Right lobe of liver (tissue), 6 donors: ENCODE measurements at regions not wholly inside any gene's neighbourhood (a gene's known extent, or its start where the extent isn't known, plus 50 kb on each side); places are given as distances from the start of the nearest gene placed in this dataset.
A peak's percentile ranks its signal among the peaks of the same experiment; 100 is the strongest.

ENCODE experiments used
- ATAC-seq, 4 donors: fragments of 200-7000 bp; cut with Tn5 transposase; one replicate each; pipeline ENCODE4 v1.9.1; 2020; ENCODE audit warnings: mild to moderate bottlenecking in 4 of 4, moderate library complexity in 4 of 4
- DNase-seq, 3 donors: peaks; one replicate each; pipeline ENCODE4 v3.0.0-alpha.2; 2020
- H3K27ac ChIP-seq, 3 donors: fragments of 200-600 bp; one replicate each; pipeline ENCODE4 v1.8.0; 2022
- H3K27me3 ChIP-seq, 2 donors: fragments of 200-600 bp; one replicate each; pipeline ENCODE4 v1.8.0; 2022
- H3K36me3 ChIP-seq, 4 donors: fragments of 200-600 bp; sonication (generic) in 1 of 4; one replicate each; pipeline versions ENCODE4 v1.5.1 to v1.8.0; 2017 to 2022; ENCODE audit warnings: control low read depth in 1 of 4
- H3K4me1 ChIP-seq, 4 donors: fragments of 200-600 bp; sonication (generic) in 1 of 4; one replicate each; pipeline versions ENCODE4 v1.5.1 to v1.8.0; 2017 to 2022; ENCODE audit warnings: control low read depth in 1 of 4
- H3K4me3 ChIP-seq, 3 donors: fragments of 200-600 bp; one replicate each; pipeline ENCODE4 v1.8.0; 2022
- H3K9me3 ChIP-seq, 4 donors: fragments of 200-600 bp; sonication (generic) in 1 of 4; one replicate each; pipeline versions ENCODE4 v1.5.1 to v1.8.0; 2017 to 2022; ENCODE audit warnings: control low read depth in 1 of 4
- CTCF ChIP-seq, 4 donors: fragments of 200-600 bp in 3 of 4; fragments of 450-650 bp in 1 of 4; IDR thresholded peaks; one replicate each; pipeline versions ENCODE4 v1.5.1 to v1.8.0; 2016 to 2022; ENCODE audit warnings: antibody characterized with exemption in 4 of 4, mild to moderate bottlenecking in 2 of 4
- POLR2A ChIP-seq: fragments of 450-650 bp; IDR thresholded peaks from one replicate; pipeline ENCODE4 v1.6.1; 2017; ENCODE audit warnings: antibody characterized with exemption, mild to moderate bottlenecking
- WGBS: methylation state at CpG from one replicate; pipeline ENCODE4 v1.1.6; 2018; ENCODE audit warnings: low coverage, low lambda C conversion rate; ENCODE audit not compliant: insufficient coverage; ENCODE audit errors: missing lambda C conversion rate; 5-methylcytosine and 5-hydroxymethylcytosine counted together
- intact Hi-C, 2 donors: fragments of 100-400 bp; cut with DNase I; formaldehyde crosslinking; loops; one replicate each; pipeline versions ENCODE4 v1.11.2 to v1.14.1; 2022
- donor health status: DM: no; HTN: yes; CAD: no.
- donor health status: DM: no; HTN: no; CAD: no.
- donor health status: DM: no; HTN: no; CAD: no.
- donor health status: DM: no; HTN: yes; CAD: no.
- donor health status: DM: no; HTN: yes; CAD: no.

GRCh38 chr6:22078802-22079545 is 217.9 kb downstream of the PRL start:
- no peak for TF ChIP-seq POLR2A
- TF ChIP-seq CTCF (IDR thresholded peaks at IDR 0.05) = no peak
- intact Hi-C loops = no loop called here

GRCh38 chr6:22079783-22080182 is 217.1 kb downstream of the PRL start:
- Histone ChIP-seq H3K4me3 (no peak overlapping the region), H3K27ac (no peak overlapping the region), H3K9me3 (no peaks in the 10 kb centered on the region), H3K36me3 (no peaks in the 10 kb centered on the region), H3K27me3 (no peaks in the 10 kb centered on the region), H3K4me1 (peaks cover 0 to 11% (median 0%) of the 10 kb centered on the region in 4 donors)
- TF ChIP-seq CTCF (IDR thresholded peaks at IDR 0.05) (no peak), POLR2A (no peak)
- ATAC-seq (no peak), DNase-seq (no peak)
- WGBS = 45% methylated on average over 5 of the region's 5 CpGs
- intact Hi-C loops = no loop called here

More at GRCh38 chr6:22078802-22079545, 217.9 kb downstream of the PRL start:
- ATAC-seq (no peak), DNase-seq (no peak)
- Histone ChIP-seq H3K27me3 (no peaks in the 10 kb centered on the region), H3K4me3 (no peak overlapping the region), H3K9me3 (no peaks in the 10 kb centered on the region), H3K27ac (no peak overlapping the region), H3K4me1 (peaks cover 0 to 11% (median 0%) of the 10 kb centered on the region in 4 donors), H3K36me3 (no peaks in the 10 kb centered on the region)
- 87% methylated on average over 5 of the region's 8 CpGs for WGBS

GRCh38 chr6:22081709-22082108 is 215.1 kb downstream of the PRL start:
- H3K4me3 ChIP-seq = no peak overlapping the region
- no peak for DNase-seq
- 87% methylated on average over 3 of the region's 4 CpGs for WGBS

GRCh38 chr6:22082218-22082617 is 214.6 kb downstream of the PRL start:
- 27% methylated on average over 3 of the region's 3 CpGs for WGBS
- DNase-seq (peak in 1 of 3 donors; percentile 68), ATAC-seq (peak; percentile 71 to 94 (median 93))
- no peak overlapping the region for H3K4me3 ChIP-seq
- no peak overlapping the region for H3K27ac ChIP-seq
- TF ChIP-seq POLR2A (no peak), CTCF (IDR thresholded peaks at IDR 0.05) (no peak)
- H3K9me3 ChIP-seq = no peaks in the 10 kb centered on the region
- H3K4me1 ChIP-seq = peaks cover 0 to 11% (median 0%) of the 10 kb centered on the region in 4 donors
- H3K27me3 ChIP-seq = no peaks in the 10 kb centered on the region
- intact Hi-C loops = no loop called here
- no peaks in the 10 kb centered on the region for H3K36me3 ChIP-seq

More at GRCh38 chr6:22081709-22082108, 215.1 kb downstream of the PRL start:
- H3K27me3 ChIP-seq = no peaks in the 10 kb centered on the region
- no peak overlapping the region for H3K27ac ChIP-seq
- H3K9me3 ChIP-seq = no peaks in the 10 kb centered on the region
- no peak for TF ChIP-seq POLR2A
- no peak for TF ChIP-seq CTCF (IDR thresholded peaks at IDR 0.05)
- no peak for ATAC-seq
- H3K36me3 ChIP-seq = no peaks in the 10 kb centered on the region
- peaks cover 0 to 11% (median 0%) of the 10 kb centered on the region in 4 donors for H3K4me1 ChIP-seq
- intact Hi-C loops = no loop called here
